ENCODE measurements at regions not wholly inside any gene's neighbourhood (a gene's known extent, or its start where the extent isn't known, plus 50 kb on each side); places are given as distances from the start of the nearest gene placed in this dataset.

DNA sequence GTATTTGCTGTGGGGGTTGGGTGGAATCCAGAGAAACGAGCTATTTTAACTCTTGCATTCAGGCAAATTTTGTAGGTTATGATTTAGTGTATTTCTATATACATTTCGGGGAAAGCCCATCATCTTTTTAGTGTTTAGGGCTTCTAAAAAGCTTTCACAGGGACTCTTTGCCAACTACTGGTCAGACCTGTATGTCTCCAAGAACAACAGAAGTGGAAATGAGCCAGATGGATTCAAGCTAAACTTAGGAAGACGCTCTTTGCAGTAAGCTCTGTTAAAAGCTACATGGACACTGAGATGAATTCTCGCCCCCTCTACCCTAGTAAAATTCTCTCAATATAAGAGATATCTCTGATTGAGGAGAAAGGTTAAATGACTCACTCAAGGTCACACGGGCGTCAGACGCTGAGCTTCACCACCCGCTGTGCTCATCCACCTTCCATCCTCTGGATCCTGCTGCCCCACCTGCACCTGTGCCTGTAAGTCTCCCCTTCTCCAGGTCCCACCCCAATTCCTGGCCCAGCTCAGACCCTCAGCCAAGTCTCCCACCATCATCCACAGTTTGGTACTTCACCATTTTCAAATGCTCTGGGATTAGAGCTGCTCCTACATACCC lies 85.6 kb downstream of the MARCHF4 start:
- DNase-seq, result no peak

GRCh38 chr2:216285701-216286100 lies 86.6 kb downstream of the MARCHF4 start:
- no peak for DNase-seq

- DNase-seq, result no peak
Observed at GRCh38 chr2:216284708-216285107, 87.6 kb downstream of the MARCHF4 start.

- no peak for DNase-seq
Observed at GRCh38 chr2:216283038-216283900, 89.0 kb downstream of the MARCHF4 start.

- no peak for DNase-seq
Observed at GRCh38 chr2:216281876-216282275, 90.4 kb downstream of the MARCHF4 start.

DNA sequence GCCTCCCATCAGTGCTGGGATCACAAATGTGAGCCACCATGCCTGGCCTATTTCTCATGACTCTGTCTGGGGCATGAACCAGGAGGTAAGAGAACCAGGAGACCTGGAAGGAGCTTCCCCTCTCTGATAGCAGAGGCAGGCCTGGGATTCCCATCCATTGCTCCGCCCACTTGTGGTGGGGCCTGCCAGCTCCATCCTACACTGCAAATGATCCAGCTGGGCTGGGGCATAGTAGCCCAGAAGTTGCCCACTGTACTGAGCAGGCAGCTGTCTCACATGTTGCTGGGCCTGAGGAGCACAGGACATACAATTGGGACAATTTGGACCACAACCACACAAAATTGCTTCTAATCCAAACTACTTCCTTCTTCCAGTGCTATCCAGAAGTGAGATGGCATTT lies 91.0 kb downstream of the MARCHF4 start:
- DNase-seq, result no peak

DNA sequence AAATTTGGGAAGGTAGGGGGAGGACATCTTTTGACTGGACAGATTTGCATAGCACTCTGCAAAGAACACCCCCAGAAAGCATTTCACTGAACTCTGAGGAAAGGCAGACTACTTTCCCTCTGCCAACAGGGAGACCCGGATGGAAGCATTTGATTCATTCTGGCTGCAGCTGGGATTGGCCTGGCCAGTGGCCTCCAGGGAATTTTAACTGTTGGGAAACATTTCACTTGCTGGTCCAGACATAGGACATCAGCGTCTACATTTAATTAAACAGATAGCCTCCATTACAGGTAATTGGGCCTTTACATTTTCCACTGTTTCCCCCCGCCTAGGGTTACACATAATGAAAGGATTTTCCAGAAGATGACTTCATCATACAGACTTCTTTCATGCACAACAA lies 92.8 kb downstream of the MARCHF4 start:
- DNase-seq, result peak; percentile 6

DNA sequence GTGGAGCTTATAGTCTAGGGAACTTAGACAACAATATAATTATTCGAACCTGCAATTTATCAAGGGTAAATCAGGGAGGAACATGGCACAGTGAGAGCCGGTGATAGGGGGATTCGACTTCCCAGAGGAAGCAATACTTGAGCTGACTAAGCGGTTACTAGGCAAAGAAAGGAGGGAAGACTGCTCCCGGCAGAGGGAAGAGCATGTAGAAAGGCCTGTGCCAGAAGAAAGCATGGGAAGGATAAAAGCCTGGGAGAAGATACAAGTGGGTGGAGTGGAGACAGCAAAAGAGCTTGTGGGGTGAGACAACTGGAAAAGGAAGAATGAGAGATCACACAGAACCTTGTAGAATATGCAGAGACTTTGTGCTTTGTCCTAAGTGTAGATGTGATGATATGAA lies 93.3 kb downstream of the MARCHF4 start:
- no peak for DNase-seq

GRCh38 chr2:216275890-216276289 lies 96.4 kb downstream of the MARCHF4 start:
- no peak for DNase-seq

DNA sequence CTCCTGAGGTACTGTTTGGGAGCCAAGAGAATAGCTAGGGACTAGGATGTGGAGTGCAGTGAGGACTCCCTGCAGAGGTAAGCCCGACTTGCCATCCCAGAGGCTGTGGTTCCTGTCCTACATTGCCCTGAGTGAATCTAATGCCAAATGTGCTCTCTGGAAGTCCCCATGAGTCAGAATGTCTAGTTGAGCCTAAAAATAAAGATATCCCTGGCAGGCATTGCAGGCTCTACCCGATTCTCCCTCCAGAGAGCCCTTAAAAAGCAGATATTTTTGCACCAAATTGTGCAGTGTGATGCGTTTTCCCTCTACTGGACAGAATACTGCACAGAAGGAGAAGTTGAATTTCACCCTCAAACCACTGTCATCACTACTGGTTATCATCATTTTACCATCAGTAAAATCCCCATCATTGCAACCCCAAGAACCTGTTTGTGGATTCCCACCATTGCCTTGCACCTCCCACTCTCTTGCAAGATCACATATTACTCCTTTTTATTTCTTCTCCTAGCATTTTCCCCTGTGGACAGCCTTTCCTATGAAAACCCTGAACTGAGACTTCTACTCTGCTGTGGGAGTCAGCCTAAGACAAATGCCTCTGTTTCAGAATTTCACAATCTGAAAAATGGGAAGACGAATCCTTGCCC lies 98.0 kb downstream of the MARCHF4 start:
- no peak for DNase-seq

DNA sequence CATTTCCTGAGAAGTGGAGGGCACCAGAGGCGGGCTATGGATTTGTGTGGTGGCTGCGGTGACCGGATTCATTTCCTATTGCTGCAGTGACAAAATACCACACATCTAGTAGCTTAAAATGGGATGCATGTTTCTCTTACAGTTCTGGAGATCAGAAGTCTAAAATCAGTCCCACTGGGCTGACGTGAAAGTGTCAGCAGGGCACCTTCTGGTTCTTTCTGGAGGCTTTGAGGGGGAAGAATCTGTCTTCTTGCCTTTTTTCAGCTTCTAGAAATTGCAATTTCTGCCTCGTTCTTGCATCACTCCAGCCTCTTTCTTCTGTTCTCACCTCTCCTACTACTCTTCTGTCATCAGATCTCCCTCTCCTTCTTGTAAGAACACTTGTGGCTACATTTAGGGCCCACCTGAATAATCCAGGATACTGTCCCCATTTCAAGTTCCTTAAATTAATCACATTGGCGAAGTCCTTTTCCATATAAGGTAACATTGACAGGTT lies 111.2 kb downstream of the MARCHF4 start:
- no peak for DNase-seq

GRCh38 chr2:216260629-216261028 lies 111.7 kb downstream of the MARCHF4 start:
- no peak for DNase-seq

DNA sequence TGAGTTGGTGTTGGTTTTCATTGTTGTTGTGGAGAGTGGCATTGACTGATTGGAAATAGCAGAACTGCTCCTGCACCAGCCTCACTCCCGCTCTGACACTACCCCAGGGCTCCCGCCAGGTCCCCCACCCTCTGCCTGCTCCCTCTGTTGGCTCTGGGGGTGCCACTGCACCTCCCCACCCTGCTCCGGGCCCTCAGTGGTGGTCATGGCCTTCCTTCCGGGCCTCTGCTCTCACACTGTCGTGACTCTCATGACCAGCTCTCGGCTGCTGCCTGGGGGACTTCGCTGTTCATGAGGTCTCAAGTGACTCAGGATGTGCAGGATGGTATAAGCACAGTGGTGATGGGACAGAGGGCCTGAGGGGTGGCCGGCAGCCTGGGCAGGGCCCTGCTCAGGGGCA lies 113.2 kb downstream of the MARCHF4 start:
- DNase-seq, result no peak

DNA sequence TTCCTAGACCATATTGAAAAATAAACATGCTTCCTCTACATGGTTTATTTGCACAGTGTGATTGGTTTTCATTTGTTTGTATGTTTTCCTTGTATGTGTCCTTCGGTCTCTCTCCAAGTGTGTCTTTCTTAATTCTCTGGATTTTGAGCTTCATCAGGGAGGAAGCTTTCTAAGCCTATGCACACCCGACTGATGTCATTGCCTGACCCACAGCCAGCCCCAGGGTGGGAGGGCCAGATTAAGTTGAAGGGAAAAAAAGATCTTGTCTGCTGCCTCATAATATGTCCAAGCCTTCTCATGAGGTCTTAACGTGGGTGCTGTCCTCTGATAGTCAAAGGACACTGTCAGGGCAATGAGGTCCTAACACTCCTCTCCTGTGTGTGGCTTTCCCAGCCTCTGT lies 115.2 kb downstream of the MARCHF4 start:
- DNase-seq, result no peak
